HCT116 (cell line): ENCODE measurements at regions not wholly inside any gene's neighbourhood (a gene's known extent, or its start where the extent isn't known, plus 50 kb on each side); places are given as distances from the start of the nearest gene placed in this dataset.

ENCODE experiments used
- ATAC-seq: fragments of 200-7000 bp; cut with Tn5 transposase; 2 replicates; pipeline ENCODE4 v1.9.1; 2020; ENCODE audit warnings: mild to moderate bottlenecking, moderate library complexity
- BruUV-seq: library from RNA; stranded (reverse); fragments of 400-500 nt; replicated peaks from 2 replicates; lab custom pipeline; 2021; lab: Mats Ljungman, UMichigan
- CTCF ChIA-PET: fragments of 300-600 bp; sonication (Branson Sonifier 250); formaldehyde crosslinking; loops from one replicate; lab custom pipeline; 2021; ENCODE audit warnings: antibody characterized with exemption; lab: Charles Lee
- POLR2A ChIA-PET: fragments of 300-600, 350-600 bp; sonication (Branson Sonifier 250); formaldehyde crosslinking; loops from one replicate; lab custom pipeline; 2021; ENCODE audit warnings: antibody characterized with exemption; lab: Charles Lee
- RAD21 ChIA-PET, 2 experiments: fragments of 300-600 bp; sonication (Branson Sonifier 250); formaldehyde crosslinking; loops; one replicate each; lab custom pipeline; 2023; ENCODE audit warnings: low total read pairs in 2 of 2; ENCODE audit not compliant: uncharacterized antibody in 2 of 2, unreplicated experiment in 2 of 2, low non-redundant PET in 1 of 2; lab: Charles Lee
- DNase-seq: peaks from one replicate; pipeline ENCODE4 v3.0.0-alpha.2; 2010; ENCODE audit warnings: low read depth, low spot score
- H2AFZ ChIP-seq: fragments of 200-600 bp; shearing (Covaris generic), sonication (generic); 2 replicates; pipeline ENCODE4 v1.6.1; 2017; ENCODE audit warnings: low read depth, mixed run types, mixed read lengths, antibody characterized with exemption, low read length; ENCODE audit not compliant: poor library complexity, severe bottlenecking
- H3K27ac ChIP-seq: 2 replicates; pipeline ENCODE4 v1.5.1; 2012; ENCODE audit warnings: low read depth, low read length
- H3K27me3 ChIP-seq: fragments of 200-600 bp; sonication (generic); 2 replicates; pipeline ENCODE4 v1.6.1; 2016; ENCODE audit warnings: mixed run types, low read length, mixed read lengths; ENCODE audit not compliant: insufficient read depth
- H3K36me3 ChIP-seq, 2 experiments: fragments of 200-500 bp in 1 of 2; fragments of 200-600 bp in 1 of 2; sonication (Bioruptor generic) in 1 of 2; sonication (generic) in 1 of 2; 2 replicates each; pipeline versions ENCODE4 v1.5.1 to v1.6.1; 2014 to 2016; ENCODE audit warnings: low read length in 2 of 2, inconsistent platforms in 1 of 2, mixed read lengths in 1 of 2, mixed run types in 1 of 2; ENCODE audit not compliant: insufficient read depth in 2 of 2, control insufficient read depth in 1 of 2
- H3K4me1 ChIP-seq, 2 experiments: fragments of 200-600 bp in 1 of 2; sonication (generic) in 1 of 2; 2 replicates each; pipeline versions ENCODE4 v1.5.1 to v1.6.1; 2012 to 2017; ENCODE audit warnings: low read length in 2 of 2, inconsistent platforms in 1 of 2, mild to moderate bottlenecking in 1 of 2, mixed read lengths in 1 of 2, mixed run types in 1 of 2, moderate library complexity in 1 of 2; ENCODE audit not compliant: insufficient read depth in 2 of 2, control insufficient read depth in 1 of 2
- H3K4me2 ChIP-seq: fragments of 200-600 bp; sonication (generic); 2 replicates; pipeline ENCODE4 v1.6.1; 2017; ENCODE audit warnings: mixed run types, low read length, mixed read lengths
- H3K4me3 ChIP-seq, 2 experiments: fragments of 200-600 bp in 1 of 2; sonication (generic) in 1 of 2; replicated peaks in 1 of 2; 2 replicates each; pipeline ENCODE4 v1.5.1; 2011 to 2016; ENCODE audit warnings: low read length in 2 of 2, control low read depth in 1 of 2, low read depth in 1 of 2, mild to moderate bottlenecking in 1 of 2, mixed read lengths in 1 of 2, mixed run types in 1 of 2
- H3K79me2 ChIP-seq: fragments of 200-600 bp; sonication (generic); 2 replicates; pipeline ENCODE4 v1.6.1; 2017; ENCODE audit warnings: mild to moderate bottlenecking, mixed run types, low read length, moderate library complexity, mixed read lengths; ENCODE audit not compliant: insufficient read depth
- H3K9ac ChIP-seq: fragments of 200-600 bp; sonication (generic); 2 replicates; pipeline ENCODE4 v1.6.1; 2016; ENCODE audit warnings: low read length, mixed read lengths
- H3K9me2 ChIP-seq: fragments of 200-600 bp; sonication (generic), shearing (Covaris generic); 2 replicates; pipeline ENCODE4 v1.6.1; 2017; ENCODE audit warnings: mixed run types, mild to moderate bottlenecking, moderate library complexity; ENCODE audit not compliant: insufficient read depth
- H3K9me3 ChIP-seq, 2 experiments: fragments of 200-500 bp in 1 of 2; fragments of 200-600 bp in 1 of 2; sonication (Bioruptor generic) in 1 of 2; sonication (generic) in 1 of 2; 2 replicates each; pipeline ENCODE4 v1.6.1; 2014 to 2017; ENCODE audit warnings: low read length in 2 of 2, mixed read lengths in 2 of 2, inconsistent platforms in 1 of 2, low read depth in 1 of 2, mild to moderate bottlenecking in 1 of 2, mixed run types in 1 of 2, moderate library complexity in 1 of 2; ENCODE audit not compliant: control insufficient read depth in 1 of 2, insufficient read depth in 1 of 2
- H4K20me1 ChIP-seq: fragments of 200-600 bp; sonication (generic), shearing (Covaris generic); 2 replicates; pipeline ENCODE4 v1.6.1; 2017; ENCODE audit warnings: mixed run types, mild to moderate bottlenecking, moderate library complexity; ENCODE audit not compliant: insufficient read depth
- ELF1 ChIP-seq: IDR thresholded peaks from 2 replicates; pipeline ENCODE4 v1.6.1; 2012; ENCODE audit warnings: low read depth, borderline replicate concordance
- FOSL1 ChIP-seq: IDR thresholded peaks from 2 replicates; pipeline ENCODE4 v1.6.1; 2012; ENCODE audit warnings: low read depth
- JUND ChIP-seq: IDR thresholded peaks from 2 replicates; pipeline ENCODE4 v1.6.1; 2012
- POLR2AphosphoS5 ChIP-seq: IDR thresholded peaks from 2 replicates; pipeline ENCODE4 v1.6.1; 2011; ENCODE audit warnings: mild to moderate bottlenecking, low read depth, low read length, moderate library complexity
- RAD21 ChIP-seq: IDR thresholded peaks from 2 replicates; pipeline ENCODE4 v1.6.1; 2012; ENCODE audit warnings: low read depth, mild to moderate bottlenecking
- SIN3A ChIP-seq: IDR thresholded peaks from 2 replicates; pipeline ENCODE4 v1.6.1; 2012; ENCODE audit warnings: low read depth
- TCF7L2 ChIP-seq: IDR thresholded peaks from 2 replicates; pipeline ENCODE4 v1.7.0; 2011; ENCODE audit warnings: borderline replicate concordance, inconsistent platforms; ENCODE audit not compliant: insufficient read depth, insufficient read length; ENCODE audit errors: extremely low read depth
- ZNF274 ChIP-seq: fragments of 200-500 bp; sonication (Bioruptor generic); IDR thresholded peaks from 2 replicates; pipeline ENCODE4 v1.6.1; 2014; ENCODE audit warnings: mild to moderate bottlenecking, low read depth, low read length, inconsistent platforms
- intact Hi-C: fragments of 100-400 bp; cut with micrococcal nuclease; formaldehyde crosslinking; loops from 2 replicates; pipeline ENCODE4 v1.10.0; 2022
- TF ChIP-seq, protein P1 (sequence below): IDR thresholded peaks from 2 replicates; pipeline ENCODE4 v1.6.1; 2012
- TF ChIP-seq, protein P2 (sequence below): IDR thresholded peaks from 2 replicates; pipeline ENCODE4 v1.6.1; 2012; ENCODE audit warnings: low read depth

DNA sequence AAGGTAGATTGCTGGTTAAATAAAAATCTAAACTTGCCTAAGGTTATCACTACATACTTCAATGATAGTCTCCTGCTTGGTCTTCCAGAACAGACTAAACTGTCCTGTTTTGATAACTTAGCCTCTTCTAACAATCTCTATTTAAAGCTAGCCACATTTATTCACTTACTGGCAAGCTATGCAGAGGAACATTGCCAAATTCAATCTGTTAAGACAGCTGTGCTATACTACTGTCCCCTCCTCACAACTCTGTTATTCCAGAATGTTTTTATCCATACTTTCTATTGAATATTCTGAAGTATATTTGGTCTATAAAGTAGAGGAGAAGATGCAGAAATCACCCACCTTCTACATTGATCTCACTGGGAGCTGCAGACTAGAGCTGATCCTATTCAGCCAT, 594.0 kb upstream of the CCDC54 start:
- no peak overlapping the region for H3K4me3 ChIP-seq
- no peak for DNase-seq
- H3K27ac ChIP-seq: no peak overlapping the region
- ChIA-PET POLR2A (no interaction called here), CTCF (no interaction called here), RAD21 (no interaction called here)
- no TSS peak for BruUV-seq
- no peaks in the 10 kb centered on the region for H3K9me3 ChIP-seq
- H3K36me3 ChIP-seq: no peaks in the 10 kb centered on the region
- no peaks in the 10 kb centered on the region for H4K20me1 ChIP-seq
- H3K9me2 ChIP-seq: no peaks in the 10 kb centered on the region
- no peak for TF ChIP-seq JUND
- TF ChIP-seq POLR2AphosphoS5: no peak
- TF ChIP-seq FOSL1: no peak
- no peak for TF ChIP-seq ZNF274
- no peak for TF ChIP-seq ELF1
- no peak for TF ChIP-seq TCF7L2
- no peak for TF ChIP-seq RAD21
- TF ChIP-seq SIN3A: no peak
- TF ChIP-seq, protein P1, sequence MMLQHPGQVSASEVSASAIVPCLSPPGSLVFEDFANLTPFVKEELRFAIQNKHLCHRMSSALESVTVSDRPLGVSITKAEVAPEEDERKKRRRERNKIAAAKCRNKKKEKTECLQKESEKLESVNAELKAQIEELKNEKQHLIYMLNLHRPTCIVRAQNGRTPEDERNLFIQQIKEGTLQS: no peak
- TF ChIP-seq, protein P2, sequence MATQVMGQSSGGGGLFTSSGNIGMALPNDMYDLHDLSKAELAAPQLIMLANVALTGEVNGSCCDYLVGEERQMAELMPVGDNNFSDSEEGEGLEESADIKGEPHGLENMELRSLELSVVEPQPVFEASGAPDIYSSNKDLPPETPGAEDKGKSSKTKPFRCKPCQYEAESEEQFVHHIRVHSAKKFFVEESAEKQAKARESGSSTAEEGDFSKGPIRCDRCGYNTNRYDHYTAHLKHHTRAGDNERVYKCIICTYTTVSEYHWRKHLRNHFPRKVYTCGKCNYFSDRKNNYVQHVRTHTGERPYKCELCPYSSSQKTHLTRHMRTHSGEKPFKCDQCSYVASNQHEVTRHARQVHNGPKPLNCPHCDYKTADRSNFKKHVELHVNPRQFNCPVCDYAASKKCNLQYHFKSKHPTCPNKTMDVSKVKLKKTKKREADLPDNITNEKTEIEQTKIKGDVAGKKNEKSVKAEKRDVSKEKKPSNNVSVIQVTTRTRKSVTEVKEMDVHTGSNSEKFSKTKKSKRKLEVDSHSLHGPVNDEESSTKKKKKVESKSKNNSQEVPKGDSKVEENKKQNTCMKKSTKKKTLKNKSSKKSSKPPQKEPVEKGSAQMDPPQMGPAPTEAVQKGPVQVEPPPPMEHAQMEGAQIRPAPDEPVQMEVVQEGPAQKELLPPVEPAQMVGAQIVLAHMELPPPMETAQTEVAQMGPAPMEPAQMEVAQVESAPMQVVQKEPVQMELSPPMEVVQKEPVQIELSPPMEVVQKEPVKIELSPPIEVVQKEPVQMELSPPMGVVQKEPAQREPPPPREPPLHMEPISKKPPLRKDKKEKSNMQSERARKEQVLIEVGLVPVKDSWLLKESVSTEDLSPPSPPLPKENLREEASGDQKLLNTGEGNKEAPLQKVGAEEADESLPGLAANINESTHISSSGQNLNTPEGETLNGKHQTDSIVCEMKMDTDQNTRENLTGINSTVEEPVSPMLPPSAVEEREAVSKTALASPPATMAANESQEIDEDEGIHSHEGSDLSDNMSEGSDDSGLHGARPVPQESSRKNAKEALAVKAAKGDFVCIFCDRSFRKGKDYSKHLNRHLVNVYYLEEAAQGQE: no peak
- intact Hi-C loops: no loop called here
- H3K79me2 ChIP-seq: no peaks in the 10 kb centered on the region
- no peak overlapping the region for H3K4me2 ChIP-seq
- no peak overlapping the region for H2AFZ ChIP-seq
- H3K4me1 ChIP-seq: no peaks in the 10 kb centered on the region
- H3K9ac ChIP-seq: no peak overlapping the region
- no peak for ATAC-seq
- H3K27me3 ChIP-seq: no peaks in the 10 kb centered on the region
